ENCODE measurements at regions not wholly inside any gene's neighbourhood (a gene's known extent, or its start where the extent isn't known, plus 50 kb on each side); places are given as distances from the start of the nearest gene placed in this dataset.

GRCh38 chr5:175805256-175806011 lies 65.9 kb upstream of the CPLX2 start:
- TF ChIP-seq JUND (IDR thresholded peaks at IDR 0.05; ENCODE audit: low read depth, low read length) (no peak), MEF2A (IDR thresholded peaks at IDR 0.05; ENCODE audit: insufficient read depth, low read depth, low read length) (no peak), NFYA (IDR thresholded peaks at IDR 0.05; ENCODE audit: borderline replicate concordance, low read depth, low read length) (no peak), JUNB (IDR thresholded peaks at IDR 0.05) (no peak), EED (IDR thresholded peaks at IDR 0.05; ENCODE audit: low read depth) (no peak), HCFC1 (IDR thresholded peaks at IDR 0.05; ENCODE audit: low read length) (no peak), STAT1 (conservative IDR thresholded peaks at IDR 0.05) (no peak), ZNF274 (IDR thresholded peaks at IDR 0.05; ENCODE audit: insufficient read depth, insufficient read length) (no peak), LARP7 (IDR thresholded peaks at IDR 0.05) (no peak), TBL1XR1 (IDR thresholded peaks at IDR 0.05; ENCODE audit: low read depth, low read length) (no peak), SRF (IDR thresholded peaks at IDR 0.05; ENCODE audit: low read depth in 2 of 2, low read length in 2 of 2) (no peak), CEBPZ (IDR thresholded peaks at IDR 0.05; ENCODE audit: low read depth, low read length) (no peak)
- TF ChIP-seq, protein P1, sequence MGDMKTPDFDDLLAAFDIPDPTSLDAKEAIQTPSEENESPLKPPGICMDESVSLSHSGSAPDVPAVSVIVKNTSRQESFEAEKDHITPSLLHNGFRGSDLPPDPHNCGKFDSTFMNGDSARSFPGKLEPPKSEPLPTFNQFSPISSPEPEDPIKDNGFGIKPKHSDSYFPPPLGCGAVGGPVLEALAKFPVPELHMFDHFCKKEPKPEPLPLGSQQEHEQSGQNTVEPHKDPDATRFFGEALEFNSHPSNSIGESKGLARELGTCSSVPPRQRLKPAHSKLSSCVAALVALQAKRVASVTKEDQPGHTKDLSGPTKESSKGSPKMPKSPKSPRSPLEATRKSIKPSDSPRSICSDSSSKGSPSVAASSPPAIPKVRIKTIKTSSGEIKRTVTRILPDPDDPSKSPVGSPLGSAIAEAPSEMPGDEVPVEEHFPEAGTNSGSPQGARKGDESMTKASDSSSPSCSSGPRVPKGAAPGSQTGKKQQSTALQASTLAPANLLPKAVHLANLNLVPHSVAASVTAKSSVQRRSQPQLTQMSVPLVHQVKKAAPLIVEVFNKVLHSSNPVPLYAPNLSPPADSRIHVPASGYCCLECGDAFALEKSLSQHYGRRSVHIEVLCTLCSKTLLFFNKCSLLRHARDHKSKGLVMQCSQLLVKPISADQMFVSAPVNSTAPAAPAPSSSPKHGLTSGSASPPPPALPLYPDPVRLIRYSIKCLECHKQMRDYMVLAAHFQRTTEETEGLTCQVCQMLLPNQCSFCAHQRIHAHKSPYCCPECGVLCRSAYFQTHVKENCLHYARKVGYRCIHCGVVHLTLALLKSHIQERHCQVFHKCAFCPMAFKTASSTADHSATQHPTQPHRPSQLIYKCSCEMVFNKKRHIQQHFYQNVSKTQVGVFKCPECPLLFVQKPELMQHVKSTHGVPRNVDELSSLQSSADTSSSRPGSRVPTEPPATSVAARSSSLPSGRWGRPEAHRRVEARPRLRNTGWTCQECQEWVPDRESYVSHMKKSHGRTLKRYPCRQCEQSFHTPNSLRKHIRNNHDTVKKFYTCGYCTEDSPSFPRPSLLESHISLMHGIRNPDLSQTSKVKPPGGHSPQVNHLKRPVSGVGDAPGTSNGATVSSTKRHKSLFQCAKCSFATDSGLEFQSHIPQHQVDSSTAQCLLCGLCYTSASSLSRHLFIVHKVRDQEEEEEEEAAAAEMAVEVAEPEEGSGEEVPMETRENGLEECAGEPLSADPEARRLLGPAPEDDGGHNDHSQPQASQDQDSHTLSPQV (IDR thresholded peaks at IDR 0.05), result no peak
- TF ChIP-seq, protein P2, sequence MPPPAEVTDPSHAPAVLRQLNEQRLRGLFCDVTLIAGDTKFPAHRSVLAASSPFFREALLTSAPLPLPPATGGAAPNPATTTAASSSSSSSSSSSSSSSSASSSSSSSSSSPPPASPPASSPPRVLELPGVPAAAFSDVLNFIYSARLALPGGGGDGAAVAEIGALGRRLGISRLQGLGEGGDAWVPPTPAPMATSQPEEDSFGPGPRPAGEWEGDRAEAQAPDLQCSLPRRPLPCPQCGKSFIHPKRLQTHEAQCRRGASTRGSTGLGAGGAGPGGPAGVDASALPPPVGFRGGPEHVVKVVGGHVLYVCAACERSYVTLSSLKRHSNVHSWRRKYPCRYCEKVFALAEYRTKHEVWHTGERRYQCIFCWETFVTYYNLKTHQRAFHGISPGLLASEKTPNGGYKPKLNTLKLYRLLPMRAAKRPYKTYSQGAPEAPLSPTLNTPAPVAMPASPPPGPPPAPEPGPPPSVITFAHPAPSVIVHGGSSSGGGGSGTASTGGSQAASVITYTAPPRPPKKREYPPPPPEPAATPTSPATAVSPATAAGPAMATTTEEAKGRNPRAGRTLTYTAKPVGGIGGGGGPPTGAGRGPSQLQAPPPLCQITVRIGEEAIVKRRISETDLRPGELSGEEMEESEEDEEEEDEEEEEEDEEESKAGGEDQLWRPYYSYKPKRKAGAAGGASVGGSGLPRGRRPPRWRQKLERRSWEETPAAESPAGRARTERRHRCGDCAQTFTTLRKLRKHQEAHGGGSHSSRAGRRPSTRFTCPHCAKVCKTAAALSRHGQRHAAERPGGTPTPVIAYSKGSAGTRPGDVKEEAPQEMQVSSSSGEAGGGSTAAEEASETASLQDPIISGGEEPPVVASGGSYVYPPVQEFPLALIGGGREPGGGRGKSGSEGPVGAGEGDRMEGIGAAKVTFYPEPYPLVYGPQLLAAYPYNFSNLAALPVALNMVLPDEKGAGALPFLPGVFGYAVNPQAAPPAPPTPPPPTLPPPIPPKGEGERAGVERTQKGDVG (CRISPR knock-in tag; IDR thresholded peaks at IDR 0.05), result no peak
- Histone ChIP-seq H3K9ac (ENCODE audit: control insufficient read depth, insufficient read depth, low read length) (no peak overlapping the region), H3K4me1 (ENCODE audit: control insufficient read depth, insufficient read depth, low read length) (no peaks in the 10 kb centered on the region), H3K27me3 (replicated peaks in 1 of 2; ENCODE audit: control insufficient read depth in 2 of 2, insufficient read depth in 2 of 2, low read length in 1 of 2) (no peaks in the 10 kb centered on the region; a peak in 2 of 4 replicates), H4K20me1 (ENCODE audit: control insufficient read depth, insufficient read depth) (no peaks in the 10 kb centered on the region), H3K36me3 (ENCODE audit: control insufficient read depth in 2 of 2, insufficient read depth in 2 of 2, low read length in 1 of 2) (no peaks in the 10 kb centered on the region), H3K4me3 (no peak overlapping the region), H2AFZ (ENCODE audit: control insufficient read depth, low read depth, low read length) (no peak overlapping the region), H3K9me3 (replicated peaks; ENCODE audit: control insufficient read depth, insufficient read depth, low read length) (no peaks in the 10 kb centered on the region), H3K27ac (ENCODE audit: control insufficient read depth, insufficient read depth) (no peak overlapping the region), H3K79me2 (ENCODE audit: control insufficient read depth, insufficient read depth, low read length) (no peaks in the 10 kb centered on the region), H3K4me2 (ENCODE audit: control insufficient read depth, insufficient read depth) (no peak overlapping the region)
- no TSS peak for BruUV-seq (replicated peaks)
- 32% methylated on average over 12 of the region's 12 CpGs for WGBS (ENCODE audit: insufficient coverage, insufficient replicate concordance, low lambda C conversion rate, missing lambda C conversion rate)
- FAIRE-seq, result no peak
- SMC1A ChIA-PET (ENCODE audit: uncharacterized antibody, unreplicated experiment), result no interaction called here
- intact Hi-C loops (cut with micrococcal nuclease; ENCODE audit: unreplicated experiment), result no loop called here
- CTCF ChIA-PET, result no interaction called here
- in situ Hi-C loops (cut with MboI), result no loop called here
- RAD21 ChIA-PET (ENCODE audit: unreplicated experiment), result no interaction called here
- DNase-seq (ENCODE audit: low read depth, low spot score), result no peak
- POLR2A ChIA-PET, result interaction anchor here (0.7 kb wide), 1 partner anchor 59 kb away, joined by 3 read pairs; no protein-coding TSS in a partner anchor
- no peak for ATAC-seq
